IMR-90 (cell line): ENCODE measurements at regions not wholly inside any gene's neighbourhood (a gene's known extent, or its start where the extent isn't known, plus 50 kb on each side); places are given as distances from the start of the nearest gene placed in this dataset.

Experiments used
- ATAC-seq: fragments of 200-7000 bp; cut with Tn5 transposase; 2 replicates; pipeline ENCODE4 v1.9.1; 2020; ENCODE audit warnings: low read depth, mild to moderate bottlenecking, moderate library complexity
- BruUV-seq: library from RNA; stranded (reverse); fragments of 400-500 nt; replicated peaks from 2 replicates; lab custom pipeline; 2021; lab: Mats Ljungman, UMichigan
- CTCF ChIA-PET: fragments of 300-600 bp; formaldehyde crosslinking; extraction: SDS; loops from one replicate; lab custom pipeline; 2021; ENCODE audit warnings: antibody characterized with exemption; lab: Yijun Ruan, JAX
- POLR2A ChIA-PET: fragments of 300-600 bp; sonication (Branson Sonifier 250); formaldehyde crosslinking; loops from one replicate; lab custom pipeline; 2022; ENCODE audit warnings: antibody characterized with exemption; ENCODE audit not compliant: unreplicated experiment; lab: Charles Lee
- DNase-seq: peaks from one replicate; pipeline ENCODE4 v3.0.0; 2013
- H2AFZ ChIP-seq: replicated peaks from 2 replicates; pipeline ENCODE3; 2013; ENCODE audit warnings: low read length, mild to moderate bottlenecking; ENCODE audit not compliant: poor library complexity
- H2AK5ac ChIP-seq: 2 replicates; pipeline ENCODE4 v1.6.1; 2013; ENCODE audit warnings: low read depth, low read length, inconsistent platforms
- H2AK9ac ChIP-seq: replicated peaks from 2 replicates; pipeline ENCODE3; 2013; ENCODE audit warnings: mild to moderate bottlenecking, low read depth, low read length, moderate library complexity; ENCODE audit not compliant: poor library complexity
- H2BK120ac ChIP-seq: 2 replicates; pipeline ENCODE4 v1.6.1; 2013; ENCODE audit warnings: low read depth, low read length, inconsistent platforms
- H2BK15ac ChIP-seq: 3 replicates; pipeline ENCODE4 v1.6.1; 2013; ENCODE audit warnings: low read depth, low read length, inconsistent platforms
- H2BK20ac ChIP-seq: 2 replicates; pipeline ENCODE4 v1.6.1; 2013; ENCODE audit warnings: low read depth, mild to moderate bottlenecking, inconsistent platforms, low read length, moderate library complexity
- H2BK5ac ChIP-seq: 2 replicates; pipeline ENCODE4 v1.6.1; 2013; ENCODE audit warnings: mild to moderate bottlenecking, low read depth, low read length, inconsistent platforms; ENCODE audit not compliant: poor library complexity, severe bottlenecking
- H3K14ac ChIP-seq: replicated peaks from 2 replicates; pipeline ENCODE4 v1.6.1; 2013; ENCODE audit warnings: low read depth, low read length, inconsistent platforms
- H3K18ac ChIP-seq: 2 replicates; pipeline ENCODE4 v1.6.1; 2013; ENCODE audit warnings: low read depth, low read length, control low read depth
- H3K23ac ChIP-seq: 2 replicates; pipeline ENCODE4 v1.6.1; 2013; ENCODE audit warnings: low read depth, low read length, inconsistent platforms
- H3K27ac ChIP-seq: 2 replicates; pipeline ENCODE4 v1.5.1; 2013; ENCODE audit warnings: mild to moderate bottlenecking, control low read depth, low read length; ENCODE audit not compliant: insufficient read depth
- H3K27me3 ChIP-seq: 2 replicates; pipeline ENCODE4 v1.6.1; 2013; ENCODE audit warnings: low read length; ENCODE audit not compliant: control insufficient read depth, insufficient read depth
- H3K36me3 ChIP-seq: 2 replicates; pipeline ENCODE4 v1.6.1; 2013; ENCODE audit warnings: low read length, mixed read lengths; ENCODE audit not compliant: control insufficient read depth, insufficient read depth
- H3K4ac ChIP-seq: 2 replicates; pipeline ENCODE4 v1.6.1; 2013; ENCODE audit warnings: low read depth, low read length, inconsistent platforms
- H3K4me1 ChIP-seq: 2 replicates; pipeline ENCODE4 v1.6.1; 2013; ENCODE audit warnings: low read length, mixed read lengths; ENCODE audit not compliant: control insufficient read depth, insufficient read depth
- H3K4me2 ChIP-seq: 2 replicates; pipeline ENCODE4 v1.6.1; 2013; ENCODE audit warnings: low read depth, mild to moderate bottlenecking, control low read depth, low read length, moderate library complexity
- H3K4me3 ChIP-seq: 2 replicates; pipeline ENCODE4 v1.5.1; 2013; ENCODE audit warnings: low read depth, mild to moderate bottlenecking, control low read depth, low read length, moderate library complexity; ENCODE audit not compliant: insufficient read depth
- H3K56ac ChIP-seq: 2 replicates; pipeline ENCODE4 v1.6.1; 2013; ENCODE audit warnings: low read length, inconsistent platforms; ENCODE audit not compliant: insufficient read depth; ENCODE audit errors: extremely low read depth
- H3K79me1 ChIP-seq, 2 experiments: 2 replicates each; pipeline ENCODE4 v1.6.1; 2013; ENCODE audit warnings: low read length in 2 of 2, inconsistent platforms in 1 of 2, low read depth in 1 of 2
- H3K9ac ChIP-seq: 2 replicates; pipeline ENCODE4 v1.6.1; 2013; ENCODE audit warnings: low read depth, low read length, control low read depth
- H3K9me1 ChIP-seq: 2 replicates; pipeline ENCODE4 v1.6.1; 2013; ENCODE audit warnings: low read length, inconsistent platforms; ENCODE audit not compliant: insufficient read depth
- H3K9me3 ChIP-seq: 2 replicates; pipeline ENCODE4 v1.6.1; 2013; ENCODE audit warnings: low read length; ENCODE audit not compliant: control insufficient read depth, insufficient read depth
- H4K20me1 ChIP-seq: 2 replicates; pipeline ENCODE4 v1.6.1; 2013; ENCODE audit warnings: low read length, inconsistent platforms; ENCODE audit not compliant: insufficient read depth
- H4K5ac ChIP-seq: 2 replicates; pipeline ENCODE4 v1.6.1; 2013; ENCODE audit warnings: mild to moderate bottlenecking, low read depth, low read length, control low read depth
- H4K8ac ChIP-seq, 2 experiments: 2 replicates each; pipeline ENCODE4 v1.6.1; 2013; ENCODE audit warnings: low read depth in 2 of 2, low read length in 2 of 2, control low read depth in 1 of 2, inconsistent platforms in 1 of 2
- H4K91ac ChIP-seq: 2 replicates; pipeline ENCODE4 v1.6.1; 2013; ENCODE audit warnings: low read depth, low read length, inconsistent platforms; ENCODE audit not compliant: insufficient read depth
- BHLHE40 ChIP-seq: fragments of 150-350 bp; IDR thresholded peaks from 2 replicates; pipeline ENCODE4 v1.6.1; 2016; ENCODE audit warnings: mild to moderate bottlenecking, low read depth, low read length
- CEBPB ChIP-seq: IDR thresholded peaks from 2 replicates; pipeline ENCODE4 v1.6.1; 2012; ENCODE audit warnings: low read depth, low read length, improper control_type of control experiment
- CHD1 ChIP-seq: IDR thresholded peaks from 2 replicates; pipeline ENCODE4 v1.6.1; 2012; ENCODE audit warnings: low read depth, low read length, improper control_type of control experiment
- CTCF ChIP-seq: conservative IDR thresholded peaks from 2 replicates; pipeline ENCODE4 v1.5.1; 2012; ENCODE audit warnings: mild to moderate bottlenecking, low read depth, low read length, improper control_type of control experiment
- ELK1 ChIP-seq: fragments of 150-350 bp; IDR thresholded peaks from 2 replicates; pipeline ENCODE4 v1.6.1; 2016; ENCODE audit warnings: low read depth, mild to moderate bottlenecking, low read length, moderate library complexity, borderline replicate concordance
- FOS ChIP-seq: fragments of 150-350 bp; IDR thresholded peaks from 2 replicates; pipeline ENCODE4 v1.6.1; 2016; ENCODE audit warnings: low read depth, low read length
- MAFK ChIP-seq: IDR thresholded peaks from 2 replicates; pipeline ENCODE4 v1.6.1; 2012; ENCODE audit warnings: low read depth, low read length, improper control_type of control experiment
- MAZ ChIP-seq: IDR thresholded peaks from 2 replicates; pipeline ENCODE4 v1.6.1; 2012; ENCODE audit warnings: low read depth, mild to moderate bottlenecking, low read length, improper control_type of control experiment, moderate library complexity, borderline replicate concordance
- MXI1 ChIP-seq: IDR thresholded peaks from 2 replicates; pipeline ENCODE4 v1.6.1; 2012; ENCODE audit warnings: low read depth, mild to moderate bottlenecking, low read length, moderate library complexity, borderline replicate concordance
- NFE2L2 ChIP-seq: fragments of 150-350 bp; IDR thresholded peaks from 2 replicates; pipeline ENCODE4 v1.6.1; 2016; ENCODE audit warnings: low read depth, mild to moderate bottlenecking, low read length
- POLR2A ChIP-seq: IDR thresholded peaks from 2 replicates; pipeline ENCODE4 v1.6.1; 2012; ENCODE audit warnings: mild to moderate bottlenecking, low read depth, low read length
- RAD21 ChIP-seq: IDR thresholded peaks from 2 replicates; pipeline ENCODE4 v1.6.1; 2012; ENCODE audit warnings: low read length, improper control_type of control experiment
- RCOR1 ChIP-seq: IDR thresholded peaks from 2 replicates; pipeline ENCODE4 v1.6.1; 2012; ENCODE audit warnings: mild to moderate bottlenecking, low read length, improper control_type of control experiment; ENCODE audit not compliant: insufficient replicate concordance
- RFX5 ChIP-seq: IDR thresholded peaks from 2 replicates; pipeline ENCODE4 v1.8.0; 2012; ENCODE audit warnings: low read depth, mild to moderate bottlenecking, low read length, moderate library complexity
- SMC3 ChIP-seq: fragments of 150-350 bp; IDR thresholded peaks from 2 replicates; pipeline ENCODE4 v1.6.1; 2016; ENCODE audit warnings: low read depth, mild to moderate bottlenecking, antibody characterized with exemption, low read length, moderate library complexity
- USF2 ChIP-seq: fragments of 150-350 bp; IDR thresholded peaks from 2 replicates; pipeline ENCODE4 v1.6.1; 2017; ENCODE audit warnings: mild to moderate bottlenecking, antibody characterized with exemption, low read length, low read depth
- WGBS, 2 experiments: methylation state at CpG; one replicate each; pipeline versions ENCODE4 v1.1.5 to v1.1.7; 2013; ENCODE audit warnings: missing lambda C conversion rate in 2 of 2; ENCODE audit not compliant: insufficient read length in 1 of 2; ENCODE audit errors: extremely low coverage in 2 of 2; 5-methylcytosine and 5-hydroxymethylcytosine counted together
- dilution Hi-C: fragments of 300-500 bp; cut with HindIII; formaldehyde crosslinking; loops from one replicate; pipeline ENCODE4 v1.14.3; 2018; ENCODE audit warnings: low sequenced_read_pairs; ENCODE audit not compliant: unreplicated experiment
- in situ Hi-C: fragments of 300-500 bp; cut with MboI; formaldehyde crosslinking; loops from 3 replicates; pipeline ENCODE4 v1.14.3; 2019; ENCODE audit warnings: low sequenced_read_pairs, inconsistent platforms, mixed read lengths
- intact Hi-C: fragments of 100-400 bp; cut with micrococcal nuclease; formaldehyde crosslinking; loops from 2 replicates; pipeline ENCODE4 v1.10.0; 2022

- no peaks in the 10 kb centered on the region for H3K36me3 ChIP-seq
- no peaks in the 10 kb centered on the region for H3K9me1 ChIP-seq
- no peak overlapping the region for H3K56ac ChIP-seq
- no peak overlapping the region for H3K4me2 ChIP-seq
- ATAC-seq: no peak
- H2AK5ac ChIP-seq: no peak overlapping the region
- intact Hi-C loops: no loop called here
- no peak overlapping the region for H3K4me3 ChIP-seq
- no peak for DNase-seq
- H3K14ac ChIP-seq: no peak overlapping the region
- no peak overlapping the region for H2BK120ac ChIP-seq
- dilution Hi-C loops: no loop called here
- no peaks in the 10 kb centered on the region for H3K79me1 ChIP-seq
- no peak overlapping the region for H3K4ac ChIP-seq
- no peaks in the 10 kb centered on the region for H3K4me1 ChIP-seq
- no peak overlapping the region for H2BK20ac ChIP-seq
- CTCF ChIA-PET: no interaction called here
- POLR2A ChIA-PET: no interaction called here
- no peak overlapping the region for H3K23ac ChIP-seq
- no peaks in the 10 kb centered on the region for H3K27me3 ChIP-seq
- no peak overlapping the region for H2BK15ac ChIP-seq
- no peak overlapping the region for H4K5ac ChIP-seq
- no TSS peak for BruUV-seq
- H3K9ac ChIP-seq: no peak overlapping the region
- H3K9me3 ChIP-seq: no peaks in the 10 kb centered on the region
- WGBS, 2 experiments: no CpG with 5 or more reads among the region's 1 CpG
- H2AK9ac ChIP-seq: no peak overlapping the region
- H2BK5ac ChIP-seq: no peak overlapping the region
- in situ Hi-C loops: no loop called here
- H3K18ac ChIP-seq: no peak overlapping the region
- no peaks in the 10 kb centered on the region; the same call in 1 of the 2 replicates for H4K20me1 ChIP-seq
- no peak overlapping the region for H3K27ac ChIP-seq
- H2AFZ ChIP-seq: no peak overlapping the region
- no peak overlapping the region for H4K8ac ChIP-seq
- no peak overlapping the region for H4K91ac ChIP-seq
- TF ChIP-seq RAD21 (no peak), CEBPB (no peak), MAZ (no peak), CHD1 (no peak), RCOR1 (no peak), RFX5 (no peak), USF2 (no peak), MAFK (no peak), POLR2A (no peak), CTCF (no peak), ELK1 (no peak), NFE2L2 (no peak), FOS (no peak), BHLHE40 (no peak), SMC3 (no peak), MXI1 (no peak)
Observed at GRCh38 chr1:29821605-29822004, 585.3 kb downstream of the PTPRU start.
